NT2/D1 (cell line): ENCODE measurements at regions not wholly inside any gene's neighbourhood (a gene's known extent, or its start where the extent isn't known, plus 50 kb on each side); places are given as distances from the start of the nearest gene placed in this dataset.

Experiments used
- YY1 ChIP-seq: IDR thresholded peaks from 2 replicates; pipeline ENCODE4 v1.6.1; 2011; ENCODE audit not compliant: insufficient read length, insufficient read depth
- ZNF274 ChIP-seq: IDR thresholded peaks from 2 replicates; pipeline ENCODE4 v1.6.1; 2011; ENCODE audit warnings: mild to moderate bottlenecking, low read depth, low read length

DNA sequence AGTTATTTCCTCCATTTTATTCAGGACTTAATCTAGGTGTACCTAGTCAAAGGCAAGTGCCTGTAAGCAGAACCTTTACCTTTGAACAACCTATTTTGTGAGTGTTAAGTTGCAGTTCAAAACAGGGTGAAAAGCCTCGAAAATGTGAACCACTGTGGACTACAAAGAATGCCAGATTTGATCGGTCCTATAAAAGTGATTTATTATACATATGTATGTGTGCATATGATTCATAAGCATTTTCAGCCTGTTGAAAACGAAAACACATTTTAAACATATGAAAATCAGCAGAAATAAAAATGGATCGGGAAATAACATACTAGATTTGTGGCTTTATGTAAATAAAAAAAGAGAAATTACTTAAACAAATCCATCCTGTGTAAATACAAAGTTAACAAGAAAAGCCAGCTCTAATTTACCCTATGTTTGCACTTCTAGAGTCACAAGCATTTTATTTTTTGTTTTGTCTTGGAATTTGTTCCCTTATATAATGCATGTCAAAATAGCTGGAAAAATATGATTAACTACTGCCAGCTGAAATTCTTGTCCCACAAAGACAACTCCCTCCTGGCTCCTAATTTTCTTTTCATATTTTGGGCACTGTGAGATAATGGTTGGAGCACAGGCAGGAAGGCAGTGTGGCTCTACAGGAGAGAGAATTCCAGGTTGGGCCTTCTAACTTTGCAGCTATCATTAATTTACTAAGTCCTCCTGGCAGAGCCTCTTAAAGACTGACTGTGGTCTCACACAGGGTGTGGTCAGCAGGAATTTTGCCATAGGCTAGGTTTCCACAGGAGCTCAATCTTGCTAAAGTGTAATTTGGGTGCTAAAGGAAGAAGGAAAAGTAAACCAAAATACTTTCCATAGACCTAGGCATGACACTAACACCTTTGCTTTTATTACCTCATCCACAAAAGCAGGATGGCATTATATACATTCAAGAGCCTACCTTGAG is 70.2 kb upstream of the CDC42BPA start:
- no peak for TF ChIP-seq YY1
- no peak for TF ChIP-seq ZNF274
